ENCODE measurements at regions not wholly inside any gene's neighbourhood (a gene's known extent, or its start where the extent isn't known, plus 50 kb on each side); places are given as distances from the start of the nearest gene placed in this dataset.

DNA sequence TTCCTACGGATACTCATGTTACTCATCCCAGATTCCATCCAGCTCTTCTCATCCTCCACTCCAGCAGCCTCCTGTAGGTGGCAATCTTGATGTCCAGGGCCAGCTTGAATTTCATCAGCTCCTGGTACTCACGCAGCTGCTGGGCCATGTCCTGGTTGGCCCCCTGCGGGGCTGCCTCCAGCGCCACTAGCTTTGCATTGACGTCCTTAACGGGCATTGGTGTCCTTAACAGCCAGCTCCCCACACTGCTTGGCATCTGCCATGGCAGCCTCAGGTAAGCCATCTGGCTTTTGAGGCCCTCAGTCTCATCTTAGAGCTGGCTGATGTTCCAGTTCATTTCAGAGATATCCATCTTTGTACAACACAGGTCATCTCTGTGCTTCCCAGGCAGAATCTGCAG, 223.7 kb downstream of the FGF13 start:
- TF ChIP-seq, protein P1, sequence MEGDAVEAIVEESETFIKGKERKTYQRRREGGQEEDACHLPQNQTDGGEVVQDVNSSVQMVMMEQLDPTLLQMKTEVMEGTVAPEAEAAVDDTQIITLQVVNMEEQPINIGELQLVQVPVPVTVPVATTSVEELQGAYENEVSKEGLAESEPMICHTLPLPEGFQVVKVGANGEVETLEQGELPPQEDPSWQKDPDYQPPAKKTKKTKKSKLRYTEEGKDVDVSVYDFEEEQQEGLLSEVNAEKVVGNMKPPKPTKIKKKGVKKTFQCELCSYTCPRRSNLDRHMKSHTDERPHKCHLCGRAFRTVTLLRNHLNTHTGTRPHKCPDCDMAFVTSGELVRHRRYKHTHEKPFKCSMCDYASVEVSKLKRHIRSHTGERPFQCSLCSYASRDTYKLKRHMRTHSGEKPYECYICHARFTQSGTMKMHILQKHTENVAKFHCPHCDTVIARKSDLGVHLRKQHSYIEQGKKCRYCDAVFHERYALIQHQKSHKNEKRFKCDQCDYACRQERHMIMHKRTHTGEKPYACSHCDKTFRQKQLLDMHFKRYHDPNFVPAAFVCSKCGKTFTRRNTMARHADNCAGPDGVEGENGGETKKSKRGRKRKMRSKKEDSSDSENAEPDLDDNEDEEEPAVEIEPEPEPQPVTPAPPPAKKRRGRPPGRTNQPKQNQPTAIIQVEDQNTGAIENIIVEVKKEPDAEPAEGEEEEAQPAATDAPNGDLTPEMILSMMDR (IDR thresholded peaks at IDR 0.05; ENCODE audit: poor library complexity), result no peak
- TF ChIP-seq EZH2phosphoT487 (IDR thresholded peaks at IDR 0.05; ENCODE audit: low read depth, severe bottlenecking, unreplicated experiment), result no peak
